ENCODE measurements at regions not wholly inside any gene's neighbourhood (a gene's known extent, or its start where the extent isn't known, plus 50 kb on each side); places are given as distances from the start of the nearest gene placed in this dataset.

GRCh38 chr21:22345624-22346023, 1347.4 kb downstream of the NCAM2 start:
- TF ChIP-seq NFRKB (IDR thresholded peaks at IDR 0.05) = no peak
- no peak for TF ChIP-seq ELF4 (IDR thresholded peaks at IDR 0.05)
- no peak for TF ChIP-seq SP1 (IDR thresholded peaks at IDR 0.05)
- TF ChIP-seq CTBP1 (IDR thresholded peaks at IDR 0.05; ENCODE audit: borderline replicate concordance) = no peak
- no peak for TF ChIP-seq FOXK2 (IDR thresholded peaks at IDR 0.05)
- no peak for TF ChIP-seq SUZ12 (IDR thresholded peaks at IDR 0.05)
- TF ChIP-seq ZNF384 (IDR thresholded peaks at IDR 0.05) = no peak
- no peak for TF ChIP-seq HDGF (IDR thresholded peaks at IDR 0.05; ENCODE audit: borderline replicate concordance)
- TF ChIP-seq FOXA1 (IDR thresholded peaks at IDR 0.05) = no peak
- no peak for TF ChIP-seq TARDBP (IDR thresholded peaks at IDR 0.05)
- TF ChIP-seq FOXM1 (IDR thresholded peaks at IDR 0.05; ENCODE audit: borderline replicate concordance) = no peak
- TF ChIP-seq BHLHE40 (IDR thresholded peaks at IDR 0.05; ENCODE audit: borderline replicate concordance) = no peak
- no peak for TF ChIP-seq ARNT (IDR thresholded peaks at IDR 0.05)
